HG03432 (cell line): ENCODE measurements at regions not wholly inside any gene's neighbourhood (a gene's known extent, or its start where the extent isn't known, plus 50 kb on each side); places are given as distances from the start of the nearest gene placed in this dataset.
"Not testable (repeated sequence)": the region's sequence is repeated elsewhere in the genome, so short reads cannot be mapped to it uniquely, and the experiment has no call there.

ENCODE experiments used
- ATAC-seq: cut with Tn5 transposase; IDR thresholded peaks from one replicate; pipeline ENCODE4 v1.9.1; 2021; ENCODE audit warnings: mild to moderate bottlenecking, moderate library complexity; ENCODE audit not compliant: unreplicated experiment

- not testable (repeated sequence) for ATAC-seq
These were observed 300.0 kb upstream of the ZFP42 start for GRCh38 chr4:187695531-187695930.

- no peak for ATAC-seq
These were observed 284.0 kb upstream of the ZFP42 start for GRCh38 chr4:187711586-187711985.

DNA sequence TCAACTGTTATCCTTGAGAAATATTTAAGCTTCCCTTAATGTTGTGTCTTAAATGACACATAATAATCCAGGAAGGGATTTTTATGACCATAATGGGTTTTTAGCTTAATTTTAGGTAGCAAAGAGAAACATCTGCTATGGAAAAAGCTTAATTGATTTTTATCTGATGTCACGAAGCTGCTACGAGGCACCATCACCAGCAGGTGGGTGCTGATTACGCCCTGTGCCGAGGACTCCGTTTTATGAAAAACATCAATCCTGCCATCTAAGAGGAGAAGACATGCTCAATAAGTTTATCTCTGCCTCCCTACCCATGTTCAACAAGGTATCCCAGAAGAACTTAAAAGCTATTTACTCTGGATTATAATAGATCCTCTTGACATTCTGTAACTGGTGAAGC lies 280.6 kb upstream of the ZFP42 start:
- ATAC-seq, result no peak

- no peak for ATAC-seq
These were observed 280.1 kb upstream of the ZFP42 start for GRCh38 chr4:187715466-187715865.

- no peak for ATAC-seq
These were observed 271.1 kb upstream of the ZFP42 start for GRCh38 chr4:187724456-187724855.

- no peak for ATAC-seq
These were observed 269.1 kb upstream of the ZFP42 start for GRCh38 chr4:187726485-187726884.

DNA sequence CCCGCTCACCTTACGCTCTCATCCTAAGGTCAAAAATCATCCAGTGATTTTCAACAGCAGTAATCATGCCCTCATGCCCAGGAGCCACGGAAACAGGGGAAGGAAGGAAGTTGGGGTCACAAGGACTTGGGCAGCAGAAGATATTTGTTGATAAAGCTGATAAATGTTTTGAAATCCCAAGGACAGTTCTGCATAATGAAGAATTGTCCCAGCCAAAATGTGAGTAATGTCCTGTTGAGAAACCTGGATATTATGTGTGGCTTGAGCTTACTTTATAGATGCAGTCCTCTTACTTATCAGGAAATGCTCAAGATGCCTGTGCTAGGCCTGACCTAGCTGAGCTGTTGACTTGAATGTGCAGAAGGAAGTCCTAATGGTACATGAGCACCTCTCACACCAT lies 263.0 kb upstream of the ZFP42 start:
- ATAC-seq, result no peak

DNA sequence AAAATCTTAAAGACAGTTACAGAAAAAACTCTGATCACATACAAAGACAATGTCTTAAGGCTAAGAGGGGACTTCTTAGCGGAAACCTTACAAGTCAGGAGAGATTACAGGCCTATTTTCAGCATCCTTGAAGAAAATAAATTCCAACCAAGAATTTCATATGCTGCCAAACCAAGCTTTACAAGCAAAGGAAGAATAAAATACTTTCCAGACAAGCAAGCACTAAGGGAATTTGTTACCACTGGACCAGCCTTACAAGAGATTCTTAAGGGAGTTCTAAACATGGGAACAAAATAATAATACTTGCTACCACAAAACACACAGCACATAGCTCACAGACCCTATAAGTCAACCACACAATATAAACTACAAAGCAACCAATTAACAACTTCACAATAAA lies 255.8 kb upstream of the ZFP42 start:
- ATAC-seq, result no peak

DNA sequence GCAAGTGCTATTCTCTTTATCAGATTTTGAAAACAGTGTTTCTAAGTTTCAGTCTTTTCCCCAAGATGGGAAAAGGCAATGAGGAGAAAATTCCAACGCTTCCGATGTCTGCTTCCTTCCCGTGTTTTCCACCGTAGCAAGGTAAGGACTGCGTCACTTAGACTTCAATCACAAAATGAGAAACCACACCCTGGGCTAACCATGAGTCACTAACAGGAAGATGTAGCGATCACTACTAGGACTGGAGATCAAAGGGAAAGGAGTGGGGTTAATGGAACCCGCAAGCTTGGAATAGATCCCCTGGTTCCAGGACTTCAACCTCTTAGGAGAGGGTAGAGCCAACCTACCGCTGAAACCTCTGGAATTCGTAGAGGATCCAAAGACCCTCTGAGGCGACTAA lies 250.7 kb upstream of the ZFP42 start:
- no peak for ATAC-seq

DNA sequence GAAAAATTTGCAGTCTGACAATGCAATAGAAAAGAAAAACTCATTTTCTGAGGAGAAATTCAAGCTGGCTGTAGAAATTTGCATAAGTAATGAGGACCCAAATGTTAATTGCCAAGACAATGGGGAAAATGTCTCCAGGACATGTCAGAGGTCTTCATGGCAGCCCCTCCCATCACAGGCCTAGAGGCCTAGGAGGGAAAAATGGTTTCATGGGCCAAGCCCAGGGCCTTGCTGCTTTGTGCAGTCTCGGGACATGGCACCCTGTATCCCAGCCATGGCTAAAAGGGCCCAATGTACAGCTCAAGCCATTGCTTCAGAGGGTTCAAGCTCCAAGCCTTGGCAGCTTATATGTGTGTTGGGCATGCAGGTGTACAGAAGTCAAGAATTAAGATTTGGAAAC lies 244.9 kb upstream of the ZFP42 start:
- not testable (repeated sequence) for ATAC-seq

GRCh38 chr4:187767158-187767557 lies 228.4 kb upstream of the ZFP42 start:
- ATAC-seq, result no peak

GRCh38 chr4:187767687-187768086 lies 227.9 kb upstream of the ZFP42 start:
- no peak for ATAC-seq

GRCh38 chr4:187770345-187770744 lies 225.2 kb upstream of the ZFP42 start:
- no peak for ATAC-seq

DNA sequence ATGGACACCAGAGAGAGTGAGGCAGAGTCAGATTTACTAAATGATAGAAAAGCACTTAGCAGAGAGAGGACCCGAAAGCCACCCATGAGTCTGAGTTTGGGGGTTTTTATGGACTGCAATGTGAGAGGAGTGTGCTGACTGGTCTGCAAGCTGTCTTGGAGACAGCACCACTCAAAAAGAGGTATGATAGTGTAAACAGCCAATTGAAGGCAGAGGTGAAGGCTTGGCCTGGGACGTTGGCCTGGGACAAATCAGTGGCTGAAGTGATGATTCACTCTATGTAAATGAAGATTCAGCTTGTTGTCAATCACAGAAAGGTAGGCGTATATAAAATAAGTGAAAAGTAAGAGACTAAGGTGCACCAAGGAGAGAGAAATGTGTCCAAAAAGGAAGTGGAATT lies 217.6 kb upstream of the ZFP42 start:
- no peak for ATAC-seq

DNA sequence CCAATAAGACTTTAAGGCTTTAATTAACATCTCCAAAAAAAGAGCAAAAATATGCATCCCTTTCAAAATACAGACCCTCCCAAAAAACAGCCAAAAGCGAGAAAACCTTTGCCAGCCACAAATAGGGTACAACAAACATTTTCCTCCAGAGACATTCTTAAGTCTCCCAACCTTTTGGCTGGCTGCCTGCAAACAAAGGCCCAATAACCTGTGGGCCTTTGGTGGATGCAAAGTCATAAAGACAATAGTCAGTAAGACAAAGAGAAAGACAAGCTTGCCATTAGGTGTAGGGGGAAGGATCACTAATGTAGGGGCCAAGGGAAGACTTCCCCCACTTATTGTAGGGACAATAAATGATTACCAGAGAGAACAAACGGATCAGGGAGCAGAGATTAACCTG lies 215.5 kb upstream of the ZFP42 start:
- no peak for ATAC-seq

DNA sequence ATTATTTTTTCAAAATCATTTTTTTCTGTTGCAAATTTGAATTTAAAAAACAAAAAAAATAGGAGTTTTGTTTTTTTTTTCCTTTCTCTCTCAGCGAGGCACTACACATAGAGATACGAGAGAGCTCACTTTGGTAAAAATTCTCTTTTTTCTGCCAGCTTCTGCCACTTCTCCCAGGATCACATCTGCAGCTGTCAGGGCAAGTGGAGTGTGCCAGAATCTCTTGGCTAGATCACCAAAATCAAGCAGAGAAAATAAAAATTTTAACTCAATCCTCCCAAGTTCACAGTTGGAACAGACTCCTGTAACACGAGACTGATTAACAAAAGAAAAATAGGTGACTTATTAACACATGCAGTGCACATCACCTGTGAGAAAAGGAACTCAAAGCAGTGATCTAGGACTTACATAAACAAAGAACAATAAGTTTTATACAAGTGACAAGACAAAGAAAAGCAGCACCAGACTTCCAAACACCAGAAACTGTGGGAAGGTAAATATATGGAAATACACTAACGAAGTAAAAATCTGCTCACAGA lies 213.2 kb upstream of the ZFP42 start:
- no peak for ATAC-seq

- no peak for ATAC-seq
These were observed 209.4 kb upstream of the ZFP42 start for GRCh38 chr4:187786190-187786589.

DNA sequence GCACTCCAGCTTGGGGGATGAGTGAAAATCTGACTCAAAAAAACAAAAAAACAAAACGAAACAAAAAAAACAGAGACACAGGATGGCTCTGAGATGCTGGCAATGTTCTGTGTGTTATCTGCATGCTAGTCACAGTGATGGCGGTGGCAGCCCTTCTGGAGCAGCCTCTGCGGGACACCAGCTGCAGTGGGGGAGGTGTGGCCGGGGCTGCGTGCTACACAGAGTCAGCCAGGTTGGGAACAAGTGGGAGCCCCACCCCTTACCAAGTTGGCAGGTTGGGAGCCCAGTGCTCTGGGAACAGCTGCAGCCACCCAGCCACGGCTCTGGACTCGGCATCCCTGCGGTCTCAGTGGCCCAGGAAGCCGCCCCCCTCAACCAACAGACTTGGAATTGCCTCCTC lies 206.5 kb upstream of the ZFP42 start:
- no peak for ATAC-seq

GRCh38 chr4:187795737-187796136 lies 199.8 kb upstream of the ZFP42 start:
- ATAC-seq, result no peak

- no peak for ATAC-seq
These were observed 197.2 kb upstream of the ZFP42 start for GRCh38 chr4:187798385-187798784.

GRCh38 chr4:187799735-187800134 lies 195.8 kb upstream of the ZFP42 start:
- no peak for ATAC-seq

- ATAC-seq, result no peak
These were observed 184.0 kb upstream of the ZFP42 start for GRCh38 chr4:187811591-187811990.

DNA sequence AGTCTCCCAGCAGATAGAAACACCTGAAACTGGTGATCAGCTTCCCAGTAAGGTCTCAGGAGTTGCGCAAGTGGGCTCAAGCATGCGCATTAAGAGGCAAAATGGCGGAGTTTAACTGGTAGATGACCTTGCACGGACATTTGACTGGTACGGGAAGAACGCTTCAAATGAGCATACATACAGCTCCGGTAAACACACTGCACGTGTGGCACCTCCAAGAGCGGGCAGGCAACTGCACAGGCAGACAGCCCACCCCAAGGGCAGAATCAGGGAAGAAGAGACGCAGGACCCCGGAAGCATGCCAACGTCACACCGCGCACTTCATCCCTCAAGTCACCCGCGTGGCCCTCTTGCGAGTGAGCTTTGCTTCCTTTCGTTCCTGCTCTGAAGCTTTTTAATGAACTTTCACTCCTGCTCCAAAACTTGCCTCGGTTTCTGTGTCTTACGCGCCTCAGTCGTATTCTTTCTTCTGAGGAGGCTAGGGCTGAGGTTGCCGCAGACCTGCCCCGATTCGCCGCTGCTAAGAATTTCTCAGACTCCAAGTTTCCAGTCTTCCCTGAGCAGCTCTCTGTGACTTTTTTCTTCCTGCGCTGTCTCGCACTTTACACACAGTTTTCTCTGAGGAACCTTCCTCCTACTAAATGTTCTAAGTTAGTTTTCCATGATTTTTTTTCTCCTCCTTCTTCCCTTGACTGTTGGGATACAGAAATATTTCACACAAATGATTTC lies 180.7 kb upstream of the ZFP42 start:
- ATAC-seq, result no peak
